Stimulated activated CD8-positive, alpha-beta memory T cell treated with anti-CD3 and anti-CD28 coated beads, Interleukin-4, amount 100 ng/mL, for 4 hours (primary cell): ENCODE measurements at regions not wholly inside any gene's neighbourhood (a gene's known extent, or its start where the extent isn't known, plus 50 kb on each side); places are given as distances from the start of the nearest gene placed in this dataset.
"Not testable (repeated sequence)": the region's sequence is repeated elsewhere in the genome, so short reads cannot be mapped to it uniquely, and the experiment has no call there.

ENCODE experiments used
- DNase-seq, 2 donors: peaks; one replicate each; pipeline ENCODE4 v3.0.0-alpha.2; 2020; ENCODE audit warnings: low read depth in 2 of 2, low spot score in 1 of 2

- DNase-seq = no peak
These were observed 306.6 kb downstream of the MYCN start for GRCh38 chr2:16246911-16247310.

- DNase-seq = no peak
These were observed 306.0 kb downstream of the MYCN start for GRCh38 chr2:16246281-16246850.

- no peak for DNase-seq
These were observed 305.2 kb downstream of the MYCN start for GRCh38 chr2:16245481-16246054.

GRCh38 chr2:16244966-16245320, 304.6 kb downstream of the MYCN start:
- DNase-seq = no peak

- DNase-seq = no peak
These were observed 304.0 kb downstream of the MYCN start for GRCh38 chr2:16244153-16244965.

- no peak for DNase-seq
These were observed 303.2 kb downstream of the MYCN start for GRCh38 chr2:16243411-16243996.

GRCh38 chr2:16242906-16243305, 302.6 kb downstream of the MYCN start:
- DNase-seq = no peak

GRCh38 chr2:16241166-16242160, 301.1 kb downstream of the MYCN start:
- DNase-seq = no peak

GRCh38 chr2:16240402-16240801, 300.1 kb downstream of the MYCN start:
- DNase-seq = no peak

GRCh38 chr2:16239296-16239850, 299.0 kb downstream of the MYCN start:
- DNase-seq = no peak

- DNase-seq = no peak
These were observed 298.4 kb downstream of the MYCN start for GRCh38 chr2:16238786-16239185.

GRCh38 chr2:16238001-16238761, 297.8 kb downstream of the MYCN start:
- DNase-seq = no peak

GRCh38 chr2:16235747-16236146, 295.4 kb downstream of the MYCN start:
- DNase-seq = no peak

GRCh38 chr2:16235291-16235690, 294.9 kb downstream of the MYCN start:
- not testable (repeated sequence) for DNase-seq

GRCh38 chr2:16228951-16229350, 288.6 kb downstream of the MYCN start:
- no peak for DNase-seq

GRCh38 chr2:16228471-16228870, 288.1 kb downstream of the MYCN start:
- no peak for DNase-seq

GRCh38 chr2:16227811-16228462, 287.6 kb downstream of the MYCN start:
- no peak for DNase-seq

GRCh38 chr2:16226943-16227664, 286.8 kb downstream of the MYCN start:
- DNase-seq = no peak

GRCh38 chr2:16226381-16226780, 286.0 kb downstream of the MYCN start:
- no peak for DNase-seq
